Ovary (tissue), 3 donors: ENCODE measurements at regions not wholly inside any gene's neighbourhood (a gene's known extent, or its start where the extent isn't known, plus 50 kb on each side); places are given as distances from the start of the nearest gene placed in this dataset.

Experiments used
- EP300 ChIP-seq: sonication (generic); formaldehyde crosslinking; IDR thresholded peaks from one replicate; pipeline ENCODE4 v1.6.1; 2017; ENCODE audit warnings: antibody characterized with exemption
- POLR2A ChIP-seq: fragments of 450-650 bp; IDR thresholded peaks from one replicate; pipeline ENCODE4 v1.6.1; 2017; ENCODE audit warnings: antibody characterized with exemption, mild to moderate bottlenecking, moderate library complexity
- TF ChIP-seq, protein P1 (sequence below), 3 donors: fragments of 450-650 bp in 2 of 3; fragments of 200-600 bp in 1 of 3; IDR thresholded peaks; one replicate each; pipeline versions ENCODE4 v1.5.1 to v1.8.0; 2016 to 2022; ENCODE audit warnings: antibody characterized with exemption in 3 of 3, mild to moderate bottlenecking in 1 of 3
- donor health status: DM: no; HTN: no; CAD: no.

DNA sequence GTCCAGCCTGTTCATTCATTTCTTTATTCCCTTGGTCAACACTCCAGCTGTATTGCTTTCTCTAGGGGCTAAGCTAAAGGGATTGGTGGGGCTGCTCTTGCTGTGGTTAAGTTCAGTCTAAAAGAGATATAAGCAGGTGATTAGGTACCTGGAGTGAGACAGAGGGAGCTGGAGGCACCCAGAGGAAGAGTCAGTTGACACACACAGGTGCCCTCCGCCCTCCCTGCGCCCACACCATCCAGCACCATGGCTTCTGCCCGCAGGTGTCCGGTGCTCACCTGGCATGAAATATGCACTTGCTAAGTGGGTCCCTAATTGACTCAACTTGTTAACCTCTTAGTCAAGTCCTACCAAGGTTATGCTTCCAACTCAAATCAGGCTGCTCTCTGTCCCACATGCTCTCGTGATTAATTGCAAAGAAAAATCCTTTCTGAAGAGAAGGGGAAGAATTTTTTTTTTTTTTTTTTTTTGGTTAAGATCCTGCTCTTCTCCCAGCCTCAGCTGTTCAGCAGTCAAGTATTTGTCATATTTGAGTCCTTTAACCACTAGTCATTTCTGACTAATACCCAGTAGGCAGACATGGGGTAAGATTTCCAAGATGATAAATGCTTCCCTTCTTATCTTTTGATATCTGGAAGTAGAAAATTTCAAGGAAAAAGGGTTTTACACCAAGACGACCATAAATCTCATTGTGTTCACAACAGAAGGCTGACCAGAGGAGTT lies 199.8 kb upstream of the WSCD1 start:
- TF ChIP-seq, protein P1, sequence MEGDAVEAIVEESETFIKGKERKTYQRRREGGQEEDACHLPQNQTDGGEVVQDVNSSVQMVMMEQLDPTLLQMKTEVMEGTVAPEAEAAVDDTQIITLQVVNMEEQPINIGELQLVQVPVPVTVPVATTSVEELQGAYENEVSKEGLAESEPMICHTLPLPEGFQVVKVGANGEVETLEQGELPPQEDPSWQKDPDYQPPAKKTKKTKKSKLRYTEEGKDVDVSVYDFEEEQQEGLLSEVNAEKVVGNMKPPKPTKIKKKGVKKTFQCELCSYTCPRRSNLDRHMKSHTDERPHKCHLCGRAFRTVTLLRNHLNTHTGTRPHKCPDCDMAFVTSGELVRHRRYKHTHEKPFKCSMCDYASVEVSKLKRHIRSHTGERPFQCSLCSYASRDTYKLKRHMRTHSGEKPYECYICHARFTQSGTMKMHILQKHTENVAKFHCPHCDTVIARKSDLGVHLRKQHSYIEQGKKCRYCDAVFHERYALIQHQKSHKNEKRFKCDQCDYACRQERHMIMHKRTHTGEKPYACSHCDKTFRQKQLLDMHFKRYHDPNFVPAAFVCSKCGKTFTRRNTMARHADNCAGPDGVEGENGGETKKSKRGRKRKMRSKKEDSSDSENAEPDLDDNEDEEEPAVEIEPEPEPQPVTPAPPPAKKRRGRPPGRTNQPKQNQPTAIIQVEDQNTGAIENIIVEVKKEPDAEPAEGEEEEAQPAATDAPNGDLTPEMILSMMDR (IDR thresholded peaks at IDR 0.05): no peak
- TF ChIP-seq EP300 (no peak), POLR2A (no peak)
